GM23248 (cell line): ENCODE measurements at regions not wholly inside any gene's neighbourhood (a gene's known extent, or its start where the extent isn't known, plus 50 kb on each side); places are given as distances from the start of the nearest gene placed in this dataset.
A peak's percentile ranks its signal among the peaks of the same experiment; 100 is the strongest.

Source experiments
- DNase-seq: peaks from one replicate; pipeline ENCODE4 v3.0.0-alpha.2; 2015
- H2AFZ ChIP-seq: fragments of 200-600 bp; sonication (generic); 2 replicates; pipeline ENCODE4 v1.6.1; 2016; ENCODE audit warnings: antibody characterized with exemption
- H3F3A ChIP-seq: fragments of 200-600 bp; sonication (generic); 2 replicates; pipeline ENCODE4 v1.6.1; 2016; ENCODE audit warnings: mild to moderate bottlenecking, antibody characterized with exemption, mixed run types; ENCODE audit not compliant: insufficient read depth
- H3K27ac ChIP-seq: fragments of 200-600 bp; sonication (generic); 2 replicates; pipeline ENCODE4 v1.5.1; 2016; ENCODE audit warnings: mild to moderate bottlenecking
- H3K27me3 ChIP-seq: fragments of 200-600 bp; sonication (generic); replicated peaks from 2 replicates; pipeline ENCODE4 v1.6.1; 2016; ENCODE audit warnings: mild to moderate bottlenecking; ENCODE audit not compliant: insufficient read depth
- H3K36me3 ChIP-seq: fragments of 200-600 bp; sonication (generic); 2 replicates; pipeline ENCODE4 v1.6.1; 2016; ENCODE audit warnings: low read depth, mild to moderate bottlenecking
- H3K4me1 ChIP-seq: fragments of 200-600 bp; sonication (generic); 2 replicates; pipeline ENCODE4 v1.6.1; 2016; ENCODE audit warnings: mild to moderate bottlenecking; ENCODE audit not compliant: insufficient read depth
- H3K4me2 ChIP-seq: fragments of 200-600 bp; sonication (generic); one replicate; pipeline ENCODE4 v1.6.1; 2016; ENCODE audit warnings: mild to moderate bottlenecking; ENCODE audit not compliant: unreplicated experiment
- H3K4me3 ChIP-seq: fragments of 200-600 bp; sonication (generic); 2 replicates; pipeline ENCODE4 v1.5.1; 2016; ENCODE audit warnings: mild to moderate bottlenecking
- H3K79me2 ChIP-seq: fragments of 200-600 bp; sonication (generic); 2 replicates; pipeline ENCODE4 v1.6.1; 2016; ENCODE audit warnings: mild to moderate bottlenecking; ENCODE audit not compliant: insufficient read depth
- H3K9ac ChIP-seq: fragments of 200-600 bp; sonication (generic); 2 replicates; pipeline ENCODE4 v1.6.1; 2016; ENCODE audit warnings: mild to moderate bottlenecking
- H3K9me2 ChIP-seq: fragments of 200-600 bp; sonication (generic); 2 replicates; pipeline ENCODE4 v1.6.1; 2016; ENCODE audit warnings: mixed run types, mild to moderate bottlenecking, moderate library complexity; ENCODE audit not compliant: insufficient read depth
- H3K9me3 ChIP-seq: fragments of 200-600 bp; sonication (generic); one replicate; pipeline ENCODE4 v1.6.1; 2017; ENCODE audit warnings: low read depth
- H4K20me1 ChIP-seq: fragments of 200-600 bp; sonication (generic); 2 replicates; pipeline ENCODE4 v1.6.0; 2016; ENCODE audit not compliant: insufficient read depth
- EZH2 ChIP-seq: fragments of 200-600 bp; sonication (generic); IDR thresholded peaks from 2 replicates; pipeline ENCODE4 v1.6.1; 2018; ENCODE audit warnings: antibody characterized with exemption, mild to moderate bottlenecking; ENCODE audit not compliant: insufficient read depth, poor library complexity, severe bottlenecking
- EZH2phosphoT487 ChIP-seq: fragments of 200-600 bp; sonication (generic); IDR thresholded peaks from 2 replicates; pipeline ENCODE4 v1.6.1; 2018; ENCODE audit warnings: antibody characterized with exemption, moderate library complexity, mild to moderate bottlenecking, low read depth; ENCODE audit not compliant: insufficient read depth
- WGBS, 2 experiments: methylation state at CpG; one replicate each; pipeline ENCODE4 v1.1.6; 2015 to 2017; ENCODE audit warnings: low lambda C conversion rate in 2 of 2, low coverage in 1 of 2; ENCODE audit errors: missing lambda C conversion rate in 2 of 2; 5-methylcytosine and 5-hydroxymethylcytosine counted together
- in situ Hi-C: fragments of 300-500 bp; cut with MboI; formaldehyde crosslinking; loops from 2 replicates; pipeline ENCODE4 v1.15.0; 2020

DNA sequence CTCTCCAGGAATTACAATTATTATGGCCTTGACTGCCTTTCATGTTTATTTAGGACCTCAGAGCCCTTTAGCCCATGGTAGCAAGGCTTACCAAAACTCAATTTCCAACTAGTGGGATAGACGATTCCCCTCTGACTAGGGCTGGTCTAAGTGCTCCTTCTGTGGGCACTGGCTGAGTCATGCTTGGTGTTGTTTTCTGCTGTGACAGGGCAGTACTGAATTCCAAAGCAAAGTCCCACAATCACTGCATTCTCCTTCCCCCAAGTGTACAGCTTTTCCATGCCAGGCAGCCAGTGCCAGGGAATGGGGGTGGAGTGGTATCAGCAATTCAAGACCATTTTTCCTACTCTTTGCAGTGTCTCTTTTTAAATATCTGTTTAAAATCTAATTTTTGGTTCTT, 509.0 kb upstream of the NECTIN3 start:
- no peaks in the 10 kb centered on the region for H3K9me3 ChIP-seq
- in situ Hi-C loops, result no loop called here
- H3K27ac ChIP-seq, result no peak overlapping the region
- peaks cover under 1% of the 10 kb centered on the region; the same call in 1 of the 2 replicates for H3F3A ChIP-seq
- peaks cover 3% of the 10 kb centered on the region for H3K4me1 ChIP-seq
- DNase-seq, result peak; percentile 34
- no peak overlapping the region for H2AFZ ChIP-seq
- no peaks in the 10 kb centered on the region for H4K20me1 ChIP-seq
- H3K9ac ChIP-seq, result no peak overlapping the region
- no peaks in the 10 kb centered on the region for H3K36me3 ChIP-seq
- no peaks in the 10 kb centered on the region for H3K79me2 ChIP-seq
- no peaks in the 10 kb centered on the region for H3K27me3 ChIP-seq
- H3K4me3 ChIP-seq, result no peak overlapping the region
- H3K4me2 ChIP-seq, result no peak overlapping the region
- WGBS, 2 experiments, result 94 to 100% methylated on average over 1 of the region's 1 CpG
- H3K9me2 ChIP-seq, result no peaks in the 10 kb centered on the region
- TF ChIP-seq EZH2, result no peak
- no peak for TF ChIP-seq EZH2phosphoT487

DNA sequence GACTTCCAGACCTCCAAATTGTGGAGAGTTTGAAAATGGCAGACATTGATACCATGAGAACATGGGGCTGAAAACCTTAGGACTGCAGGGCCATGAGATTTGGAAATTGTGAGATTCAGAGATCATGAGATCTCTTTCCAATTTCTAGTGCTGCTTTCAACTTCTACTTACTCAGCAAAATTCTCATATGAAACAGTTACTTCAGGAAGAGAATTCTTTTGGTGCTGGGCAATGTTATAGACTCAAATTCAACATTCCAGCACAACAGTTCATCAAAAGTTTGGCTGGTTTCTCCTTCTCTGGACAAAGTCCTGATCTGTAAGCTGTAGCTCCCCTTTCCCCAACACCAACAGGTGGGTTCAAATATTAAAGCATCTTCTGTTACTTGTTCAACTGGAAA, 506.9 kb upstream of the NECTIN3 start:
- no peaks in the 10 kb centered on the region for H3K79me2 ChIP-seq
- H2AFZ ChIP-seq, result no peak overlapping the region
- H3K27me3 ChIP-seq, result no peaks in the 10 kb centered on the region
- peak; percentile 2 for DNase-seq
- H3K4me1 ChIP-seq, result peaks cover 16% of the 10 kb centered on the region
- H3K4me2 ChIP-seq, result no peak overlapping the region
- H3F3A ChIP-seq, result peaks cover 18% of the 10 kb centered on the region
- no peaks in the 10 kb centered on the region for H4K20me1 ChIP-seq
- no peaks in the 10 kb centered on the region for H3K36me3 ChIP-seq
- H3K4me3 ChIP-seq, result no peak overlapping the region
- no peak overlapping the region for H3K27ac ChIP-seq
- no peak overlapping the region for H3K9ac ChIP-seq
- H3K9me3 ChIP-seq, result no peaks in the 10 kb centered on the region
- H3K9me2 ChIP-seq, result no peaks in the 10 kb centered on the region
- in situ Hi-C loops, result no loop called here
- TF ChIP-seq EZH2 (no peak), EZH2phosphoT487 (no peak)

GRCh38 chr3:110567029-110567428, 504.6 kb upstream of the NECTIN3 start:
- H3K27ac ChIP-seq, result no peak overlapping the region
- TF ChIP-seq EZH2phosphoT487, result no peak
- no peak for TF ChIP-seq EZH2
- 71 to 87% methylated on average over 2 of the region's 2 CpGs for WGBS, 2 experiments
- H3K4me3 ChIP-seq, result no peak overlapping the region
- no peaks in the 10 kb centered on the region for H3K79me2 ChIP-seq
- H3K27me3 ChIP-seq, result no peaks in the 10 kb centered on the region
- no peak for DNase-seq
- H3K36me3 ChIP-seq, result no peaks in the 10 kb centered on the region
- H3K4me1 ChIP-seq, result peaks cover 16% of the 10 kb centered on the region
- H2AFZ ChIP-seq, result no peak overlapping the region
- H3K4me2 ChIP-seq, result no peak overlapping the region
- H3F3A ChIP-seq, result peaks cover 18% of the 10 kb centered on the region
- no peaks in the 10 kb centered on the region for H3K9me3 ChIP-seq
- H3K9ac ChIP-seq, result no peak overlapping the region
- no peaks in the 10 kb centered on the region for H3K9me2 ChIP-seq
- no peaks in the 10 kb centered on the region for H4K20me1 ChIP-seq
- in situ Hi-C loops, result no loop called here

DNA sequence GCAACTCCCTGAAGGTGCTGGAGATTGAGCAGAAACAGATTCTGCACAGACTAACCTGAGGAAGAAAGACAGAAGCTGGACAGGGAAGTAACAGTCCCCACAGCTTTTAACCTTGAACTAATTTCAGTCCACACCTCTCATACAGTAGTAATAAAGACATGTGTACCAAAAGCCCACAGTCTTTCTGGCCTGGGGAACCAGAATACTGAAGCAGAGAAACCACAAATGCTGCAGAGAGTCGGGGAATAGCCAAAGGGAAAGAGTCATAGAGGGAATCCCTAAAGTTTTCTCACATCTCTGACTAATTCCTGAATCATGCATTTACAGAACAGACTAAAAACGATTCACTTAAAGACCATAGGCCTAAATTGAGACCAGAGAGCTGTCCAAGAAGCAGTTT, 503.4 kb upstream of the NECTIN3 start:
- TF ChIP-seq EZH2, result no peak
- no peak for TF ChIP-seq EZH2phosphoT487
- peak; percentile 93 for DNase-seq
- H3K4me2 ChIP-seq, result peak overlapping the region; percentile 38
- in situ Hi-C loops, result no loop called here
- H3K9ac ChIP-seq, result no peak overlapping the region
- no peaks in the 10 kb centered on the region for H3K36me3 ChIP-seq
- peak overlapping the region; percentile 32 for H3K27ac ChIP-seq
- H3K27me3 ChIP-seq, result no peaks in the 10 kb centered on the region
- no peaks in the 10 kb centered on the region for H3K79me2 ChIP-seq
- WGBS, 2 experiments, result 0% methylated on average over 2 of the region's 2 CpGs
- H4K20me1 ChIP-seq, result no peaks in the 10 kb centered on the region
- H3K4me1 ChIP-seq, result peaks cover 14% of the 10 kb centered on the region
- no peak overlapping the region for H2AFZ ChIP-seq
- 0 out of 2 replicates have a peak overlapping the region, but pooled peaks have one; percentile 3 for H3K4me3 ChIP-seq
- no peaks in the 10 kb centered on the region for H3K9me3 ChIP-seq
- no peaks in the 10 kb centered on the region for H3K9me2 ChIP-seq
- peaks cover 18% of the 10 kb centered on the region for H3F3A ChIP-seq

GRCh38 chr3:110569073-110569472, 502.5 kb upstream of the NECTIN3 start:
- 71 to 73% methylated on average over 2 of the region's 2 CpGs for WGBS, 2 experiments
- no peaks in the 10 kb centered on the region for H3K27me3 ChIP-seq

More at GRCh38 chr3:110569073-110569472, 502.5 kb upstream of the NECTIN3 start:
- H3K27ac ChIP-seq, result peak overlapping the region; percentile 32
- no peaks in the 10 kb centered on the region for H3K9me3 ChIP-seq
- H3K79me2 ChIP-seq, result no peaks in the 10 kb centered on the region
- no peak overlapping the region for H3K9ac ChIP-seq
- H3K4me3 ChIP-seq, result no peak overlapping the region
- no peak for TF ChIP-seq EZH2phosphoT487
- no peak for TF ChIP-seq EZH2
- H2AFZ ChIP-seq, result no peak overlapping the region
- no peak overlapping the region for H3K4me2 ChIP-seq
- no peak for DNase-seq
- no peaks in the 10 kb centered on the region for H3K9me2 ChIP-seq
- in situ Hi-C loops, result no loop called here
- H3K36me3 ChIP-seq, result no peaks in the 10 kb centered on the region
- peaks cover 14% of the 10 kb centered on the region for H3K4me1 ChIP-seq
- H3F3A ChIP-seq, result peaks cover 18% of the 10 kb centered on the region
- H4K20me1 ChIP-seq, result no peaks in the 10 kb centered on the region
